WERI-Rb-1 (cell line): ENCODE measurements at regions not wholly inside any gene's neighbourhood (a gene's known extent, or its start where the extent isn't known, plus 50 kb on each side); places are given as distances from the start of the nearest gene placed in this dataset.
"Not testable (repeated sequence)": the region's sequence is repeated elsewhere in the genome, so short reads cannot be mapped to it uniquely, and the experiment has no call there.

Experiments
- DNase-seq: peaks from one replicate; pipeline ENCODE4 v3.0.0-alpha.2; 2020
- H3K27ac ChIP-seq: fragments of 250-450 bp; sonication (Bioruptor Pico); 2 replicates; pipeline ENCODE4 v1.5.1; 2020; ENCODE audit warnings: mild to moderate bottlenecking, moderate library complexity
- H3K27me3 ChIP-seq: fragments of 250-450 bp; sonication (Bioruptor Pico); 2 replicates; pipeline ENCODE4 v1.5.1; 2021; ENCODE audit warnings: mild to moderate bottlenecking, low read depth, moderate library complexity; ENCODE audit not compliant: insufficient read depth, severe bottlenecking
- H3K36me3 ChIP-seq: fragments of 250-450 bp; sonication (Bioruptor Pico); 2 replicates; pipeline ENCODE4 v1.5.1; 2020; ENCODE audit warnings: mild to moderate bottlenecking, moderate library complexity
- H3K4me3 ChIP-seq: 2 replicates; pipeline ENCODE4 v1.5.1; 2011; ENCODE audit warnings: low read depth, mild to moderate bottlenecking, control low read depth, low read length
- H3K9me3 ChIP-seq: fragments of 250-450 bp; sonication (Bioruptor Pico); 2 replicates; pipeline ENCODE4 v1.5.1; 2021; ENCODE audit warnings: mild to moderate bottlenecking, moderate library complexity; ENCODE audit not compliant: severe bottlenecking

- not testable (repeated sequence) for H3K4me3 ChIP-seq, H3K27ac ChIP-seq, DNase-seq, H3K36me3 ChIP-seq, H3K27me3 ChIP-seq, H3K9me3 ChIP-seq
Measured at GRCh38 chr1:120298487-120298886, 116.3 kb upstream of the NBPF8 start.

GRCh38 chr1:120297345-120297953 lies 117.4 kb upstream of the NBPF8 start:
- DNase-seq, H3K27ac ChIP-seq, H3K4me3 ChIP-seq, H3K27me3 ChIP-seq, H3K9me3 ChIP-seq, H3K36me3 ChIP-seq: not testable (repeated sequence)

DNA sequence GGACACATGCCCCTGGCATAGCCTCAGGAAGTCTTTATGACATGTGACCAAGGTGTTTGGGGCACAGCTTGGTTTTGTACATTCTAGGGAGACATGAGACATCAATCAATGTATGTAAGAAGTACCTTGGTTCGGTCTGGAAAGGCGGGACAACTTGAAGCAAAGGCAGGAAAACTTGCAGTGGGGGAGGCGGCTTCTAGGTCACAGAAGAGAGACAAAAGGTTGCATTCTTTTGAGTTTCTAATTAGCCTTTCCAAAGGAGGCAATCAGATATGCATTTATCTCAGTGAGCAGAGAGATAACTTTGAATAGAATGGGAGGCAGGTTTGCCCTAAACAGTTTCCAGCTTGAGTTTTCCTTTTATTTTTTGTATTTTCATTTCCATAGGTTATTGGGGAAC lies 113.8 kb upstream of the SEC22B start:
- not testable (repeated sequence) for H3K36me3 ChIP-seq, H3K27me3 ChIP-seq, H3K4me3 ChIP-seq, H3K27ac ChIP-seq, DNase-seq, H3K9me3 ChIP-seq

GRCh38 chr1:120289601-120290074 lies 113.3 kb upstream of the SEC22B start:
- H3K4me3 ChIP-seq, DNase-seq, H3K27ac ChIP-seq, H3K27me3 ChIP-seq, H3K9me3 ChIP-seq, H3K36me3 ChIP-seq: not testable (repeated sequence)

DNA sequence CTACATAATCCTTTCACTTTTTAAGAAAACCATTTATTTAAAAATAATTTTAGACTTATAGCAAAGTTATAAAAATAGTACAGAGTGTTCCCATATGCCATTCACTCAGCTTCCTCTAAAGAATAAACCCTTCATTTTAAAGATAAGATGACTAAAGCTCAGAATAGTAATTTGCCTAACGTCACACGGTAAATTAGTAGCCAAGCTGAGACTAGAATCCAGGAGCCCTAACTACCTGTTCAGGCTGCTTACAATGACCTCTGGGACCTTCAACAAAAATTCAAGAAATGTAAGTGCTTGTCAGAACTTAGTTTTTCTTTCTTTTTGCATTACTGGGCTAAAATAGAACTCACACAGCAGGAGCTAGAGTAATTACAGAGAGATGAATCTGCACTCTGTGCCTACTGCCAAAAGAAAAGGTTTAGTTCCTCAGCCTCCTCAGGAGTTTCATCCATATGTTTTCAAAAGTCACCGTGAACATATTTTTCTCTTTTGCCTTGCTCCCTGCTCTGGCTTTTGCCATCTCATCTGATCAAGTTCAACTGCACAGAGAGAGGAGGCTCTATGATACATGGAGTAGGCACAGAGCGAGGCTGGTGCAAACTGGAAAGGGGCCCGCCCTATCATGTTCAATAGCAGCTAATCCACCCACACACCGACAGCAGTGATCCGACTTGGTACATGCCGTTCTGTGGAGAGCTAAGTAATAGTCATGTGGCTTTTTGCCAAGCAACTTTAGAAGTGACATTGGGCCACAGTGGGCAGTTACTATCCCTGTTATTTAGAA lies 112.7 kb upstream of the SEC22B start:
- H3K9me3 ChIP-seq, H3K36me3 ChIP-seq, H3K27me3 ChIP-seq, DNase-seq, H3K27ac ChIP-seq, H3K4me3 ChIP-seq: not testable (repeated sequence)

- not testable (repeated sequence) for DNase-seq, H3K4me3 ChIP-seq, H3K36me3 ChIP-seq, H3K9me3 ChIP-seq, H3K27me3 ChIP-seq, H3K27ac ChIP-seq
Measured at GRCh38 chr1:120288167-120288566, 111.8 kb upstream of the SEC22B start.

- H3K27me3 ChIP-seq, H3K9me3 ChIP-seq, DNase-seq, H3K4me3 ChIP-seq, H3K36me3 ChIP-seq, H3K27ac ChIP-seq: not testable (repeated sequence)
Measured at GRCh38 chr1:120282744-120283464, 106.6 kb upstream of the SEC22B start.

- not testable (repeated sequence) for H3K27ac ChIP-seq, DNase-seq, H3K36me3 ChIP-seq, H3K4me3 ChIP-seq, H3K27me3 ChIP-seq, H3K9me3 ChIP-seq
Measured at GRCh38 chr1:120278259-120278610, 101.9 kb upstream of the SEC22B start.

- not testable (repeated sequence) for H3K4me3 ChIP-seq, H3K27me3 ChIP-seq, DNase-seq, H3K36me3 ChIP-seq, H3K9me3 ChIP-seq, H3K27ac ChIP-seq
Measured at GRCh38 chr1:120277428-120278258, 101.3 kb upstream of the SEC22B start.

- DNase-seq, H3K4me3 ChIP-seq, H3K36me3 ChIP-seq, H3K27me3 ChIP-seq, H3K27ac ChIP-seq, H3K9me3 ChIP-seq: not testable (repeated sequence)
Measured at GRCh38 chr1:120276710-120277109, 100.4 kb upstream of the SEC22B start.

- not testable (repeated sequence) for H3K36me3 ChIP-seq, H3K4me3 ChIP-seq, DNase-seq
Measured at GRCh38 chr1:120274438-120274837, 98.1 kb upstream of the SEC22B start.

GRCh38 chr1:120273363-120273762 lies 97.0 kb upstream of the SEC22B start:
- not testable (repeated sequence) for H3K9me3 ChIP-seq, DNase-seq, H3K27me3 ChIP-seq, H3K4me3 ChIP-seq, H3K36me3 ChIP-seq, H3K27ac ChIP-seq

More at GRCh38 chr1:120274438-120274837, 98.1 kb upstream of the SEC22B start:
- H3K9me3 ChIP-seq, H3K27ac ChIP-seq, H3K27me3 ChIP-seq: not testable (repeated sequence)

DNA sequence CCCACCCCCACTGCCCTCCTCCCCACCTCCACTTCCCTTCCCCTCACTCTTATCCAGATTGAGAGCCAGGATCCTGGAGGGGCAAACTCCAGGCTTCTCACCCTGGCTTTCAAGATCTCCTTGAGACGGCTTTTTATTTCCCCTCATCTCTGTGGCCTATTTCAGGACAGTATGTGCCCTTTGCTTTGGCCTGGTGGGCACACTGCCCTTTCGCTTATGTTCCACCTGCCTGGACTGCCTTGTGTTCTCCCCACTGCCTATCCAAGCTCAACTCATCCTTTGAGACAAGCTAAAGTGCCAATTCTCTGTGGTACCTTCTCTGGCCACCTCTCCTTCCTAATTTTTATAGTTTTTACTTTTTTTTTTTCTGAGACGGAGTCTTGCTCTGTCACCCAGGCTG lies 95.9 kb upstream of the SEC22B start:
- not testable (repeated sequence) for H3K4me3 ChIP-seq, H3K9me3 ChIP-seq, H3K27ac ChIP-seq, H3K27me3 ChIP-seq, H3K36me3 ChIP-seq, DNase-seq
